Neural cell (in vitro differentiated cells): ENCODE measurements at regions not wholly inside any gene's neighbourhood (a gene's known extent, or its start where the extent isn't known, plus 50 kb on each side); places are given as distances from the start of the nearest gene placed in this dataset.

Experiments used
- MXI1 ChIP-seq: fragments of 450-650 bp; conservative IDR thresholded peaks from 2 replicates; pipeline ENCODE4 v1.6.1; 2014; ENCODE audit warnings: antibody characterized with exemption, mild to moderate bottlenecking; ENCODE audit not compliant: poor library complexity, severe bottlenecking
- TAF1 ChIP-seq: IDR thresholded peaks from 2 replicates; pipeline ENCODE4 v1.6.1; 2012; ENCODE audit warnings: low read depth

GRCh38 chr9:3027210-3027609 lies 183.3 kb upstream of the PUM3 start:
- no peak for TF ChIP-seq TAF1
- no peak for TF ChIP-seq MXI1
